HepG2 (cell line): ENCODE measurements at regions not wholly inside any gene's neighbourhood (a gene's known extent, or its start where the extent isn't known, plus 50 kb on each side); places are given as distances from the start of the nearest gene placed in this dataset.

Experiments
- ATAC-seq: fragments of 200-7000 bp; cut with Tn5 transposase; 3 replicates; pipeline ENCODE4 v1.9.1; 2020; ENCODE audit warnings: mild to moderate bottlenecking, moderate library complexity
- BruUV-seq: library from RNA; stranded (reverse); fragments of 400-500 nt; replicated peaks from 2 replicates; lab custom pipeline; 2021; lab: Mats Ljungman, UMichigan
- CTCF ChIA-PET: fragments of 300-600 bp; formaldehyde crosslinking; extraction: SDS; loops from one replicate; lab custom pipeline; 2021; ENCODE audit warnings: low total read pairs, inconsistent platforms, low intra/inter-chr PET ratio; lab: Yijun Ruan, JAX
- POLR2A ChIA-PET: fragments of 350-600 bp; sonication (Branson Sonifier 250); formaldehyde crosslinking; loops from one replicate; lab custom pipeline; 2020; ENCODE audit warnings: antibody characterized with exemption, inconsistent platforms; lab: Yijun Ruan, JAX
- DNase-seq: peaks from one replicate; pipeline ENCODE4 v3.0.0-alpha.2; 2015; ENCODE audit warnings: low spot score
- FAIRE-seq: peaks from 3 replicates; lab custom pipeline; 2011; peaks lifted over from hg19 to GRCh38; lab: Jason Lieb, UNC
- H2AFZ ChIP-seq: one replicate; pipeline ENCODE4 v1.6.1; 2011; ENCODE audit warnings: low read length, inconsistent platforms
- H3K27ac ChIP-seq: fragments of 300-600 bp; 3 replicates; pipeline ENCODE4 v1.8.0; 2011; ENCODE audit warnings: mixed run types, mild to moderate bottlenecking, mixed read lengths, low read length, inconsistent platforms; ENCODE audit not compliant: insufficient read depth; ENCODE audit errors: extremely low read length
- H3K27me3 ChIP-seq, 2 experiments: fragments of 200-600 bp in 1 of 2; 2 replicates in 1 of 2; 3 replicates in 1 of 2; pipeline versions ENCODE4 v1.6.0 to v1.8.0; 2011; ENCODE audit warnings: low read length in 2 of 2, mild to moderate bottlenecking in 2 of 2, moderate library complexity in 2 of 2, inconsistent platforms in 1 of 2; ENCODE audit not compliant: insufficient read depth in 2 of 2, control insufficient read depth in 1 of 2
- H3K36me3 ChIP-seq, 2 experiments: fragments of 200-600 bp in 1 of 2; replicated peaks in 1 of 2; 2 replicates in 1 of 2; 3 replicates in 1 of 2; pipeline versions ENCODE4 v1.5.1 to v1.8.0; 2011; ENCODE audit warnings: low read length in 2 of 2, inconsistent platforms in 1 of 2; ENCODE audit not compliant: insufficient read depth in 2 of 2, control insufficient read depth in 1 of 2
- H3K4me1 ChIP-seq: 2 replicates; pipeline ENCODE4 v1.5.1; 2012; ENCODE audit warnings: low read length, inconsistent platforms; ENCODE audit not compliant: insufficient read depth
- H3K4me2 ChIP-seq: 2 replicates; pipeline ENCODE4 v1.6.0; 2011; ENCODE audit warnings: low read depth, low read length, inconsistent platforms
- H3K4me3 ChIP-seq, 3 experiments: fragments of 200-600 bp in 1 of 3; sonication (generic), shearing (Covaris generic) in 1 of 3; replicated peaks in 1 of 3; 2 replicates each; pipeline ENCODE4 v1.5.1; 2011 to 2016; ENCODE audit warnings: low read length in 3 of 3, inconsistent platforms in 2 of 3, low read depth in 2 of 3, mild to moderate bottlenecking in 2 of 3, control low read depth in 1 of 3, mixed read lengths in 1 of 3; ENCODE audit not compliant: insufficient read depth in 1 of 3
- H3K79me2 ChIP-seq: one replicate; pipeline ENCODE4 v1.6.1; 2011; ENCODE audit warnings: low read length, inconsistent platforms; ENCODE audit not compliant: insufficient read depth
- H3K9ac ChIP-seq: 2 replicates; pipeline ENCODE4 v1.6.0; 2011; ENCODE audit warnings: mild to moderate bottlenecking, low read depth, low read length, inconsistent platforms; ENCODE audit not compliant: insufficient read depth
- H3K9me3 ChIP-seq: 2 replicates; pipeline ENCODE4 v1.5.1; 2012; ENCODE audit warnings: mild to moderate bottlenecking, low read length
- H4K20me1 ChIP-seq: 2 replicates; pipeline ENCODE4 v1.6.0; 2011; ENCODE audit warnings: inconsistent platforms, mild to moderate bottlenecking, low read length, moderate library complexity; ENCODE audit not compliant: insufficient read depth
- ATAD3A ChIP-seq: sonication (generic); formaldehyde crosslinking; IDR thresholded peaks from 2 replicates; pipeline ENCODE4 v1.4.0; 2020; ENCODE audit warnings: missing genetic modification reagents
- GLI4 ChIP-seq: sonication (generic); formaldehyde crosslinking; IDR thresholded peaks from 2 replicates; pipeline ENCODE4 v1.5.1; 2020; ENCODE audit warnings: missing genetic modification reagents, mild to moderate bottlenecking, moderate library complexity, borderline replicate concordance
- JUND ChIP-seq: sonication (generic); formaldehyde crosslinking; IDR thresholded peaks from 2 replicates; pipeline ENCODE4 v1.8.0; 2022; ENCODE audit warnings: mild to moderate bottlenecking, missing genetic modification reagents
- LCORL ChIP-seq, 2 experiments: fragments of 450-650 bp in 1 of 2; sonication (generic) in 1 of 2; formaldehyde crosslinking in 1 of 2; IDR thresholded peaks; 2 replicates each; pipeline versions ENCODE4 v1.5.0 to v1.6.1; 2017 to 2020; ENCODE audit warnings: antibody characterized with exemption in 1 of 2, missing genetic modification reagents in 1 of 2
- MAFF ChIP-seq: IDR thresholded peaks from 2 replicates; pipeline ENCODE4 v1.6.1; 2011; ENCODE audit warnings: low read depth, low read length, improper control_type of control experiment
- MED1 ChIP-seq: sonication (generic); formaldehyde crosslinking; IDR thresholded peaks from 2 replicates; pipeline ENCODE4 v1.4.0; 2020; ENCODE audit warnings: missing genetic modification reagents
- MTA3 ChIP-seq: sonication (generic); formaldehyde crosslinking; IDR thresholded peaks from 2 replicates; pipeline ENCODE4 v1.4.0; 2020; ENCODE audit warnings: missing genetic modification reagents
- NAIF1 ChIP-seq: sonication (generic); formaldehyde crosslinking; IDR thresholded peaks from 2 replicates; pipeline ENCODE4 v1.5.0; 2020; ENCODE audit warnings: mild to moderate bottlenecking, missing genetic modification reagents, borderline replicate concordance
- NCOA5 ChIP-seq: sonication (generic); formaldehyde crosslinking; IDR thresholded peaks from 2 replicates; pipeline ENCODE4 v1.4.0; 2020; ENCODE audit warnings: missing genetic modification reagents
- RNF2 ChIP-seq: fragments of 450-650 bp; conservative IDR thresholded peaks from 2 replicates; pipeline ENCODE4 v1.6.1; 2016; ENCODE audit warnings: low read depth
- YEATS4 ChIP-seq: sonication (generic); formaldehyde crosslinking; IDR thresholded peaks from 2 replicates; pipeline ENCODE4 v1.4.0; 2020; ENCODE audit warnings: missing genetic modification reagents, borderline replicate concordance
- ZKSCAN5 ChIP-seq: sonication (generic); formaldehyde crosslinking; IDR thresholded peaks from 2 replicates; pipeline ENCODE4 v1.5.1; 2020; ENCODE audit warnings: mild to moderate bottlenecking, missing genetic modification reagents
- ZNF225 ChIP-seq: sonication (generic); formaldehyde crosslinking; IDR thresholded peaks from 2 replicates; pipeline ENCODE4 v1.4.0; 2020; ENCODE audit warnings: mild to moderate bottlenecking, missing genetic modification reagents
- ZNF44 ChIP-seq: sonication (generic); formaldehyde crosslinking; IDR thresholded peaks from 2 replicates; pipeline ENCODE4 v1.5.1; 2020; ENCODE audit warnings: mild to moderate bottlenecking, missing genetic modification reagents
- ZNF619 ChIP-seq: sonication (generic); formaldehyde crosslinking; IDR thresholded peaks from 2 replicates; pipeline ENCODE4 v1.4.0; 2020; ENCODE audit warnings: mild to moderate bottlenecking, missing genetic modification reagents
- ZNF652 ChIP-seq: IDR thresholded peaks from 2 replicates; pipeline ENCODE4 v1.6.1; 2016; ENCODE audit warnings: low read depth, borderline replicate concordance
- ZNF775 ChIP-seq: sonication (generic); formaldehyde crosslinking; IDR thresholded peaks from 2 replicates; pipeline ENCODE4 v1.4.0; 2020; ENCODE audit warnings: missing genetic modification reagents, mild to moderate bottlenecking, moderate library complexity, borderline replicate concordance
- WGBS: methylation state at CpG from one replicate; pipeline ENCODE4 v1.1.6; 2017; ENCODE audit warnings: low lambda C conversion rate; 5-methylcytosine and 5-hydroxymethylcytosine counted together
- in situ Hi-C: cut with HindIII; loops from 2 replicates; pipeline ENCODE4 v1.10.0; 2017; ENCODE audit warnings: low pct_unique_long_range_greater_than_20kb; ENCODE audit not compliant: extremely low pct_ligation_motif_present
- intact Hi-C: fragments of 100-400 bp; cut with micrococcal nuclease; formaldehyde crosslinking; loops from one replicate; pipeline ENCODE4 v1.10.0; 2022; ENCODE audit not compliant: unreplicated experiment
- TF ChIP-seq, protein P1 (sequence below): sonication (generic); formaldehyde crosslinking; IDR thresholded peaks from 2 replicates; pipeline ENCODE4 v1.5.0; 2020; ENCODE audit warnings: missing genetic modification reagents
- TF ChIP-seq, protein P2 (sequence below): sonication (generic); formaldehyde crosslinking; IDR thresholded peaks from 2 replicates; pipeline ENCODE4 v1.9.0; 2021; ENCODE audit warnings: missing genetic modification reagents, mild to moderate bottlenecking, borderline replicate concordance

DNA sequence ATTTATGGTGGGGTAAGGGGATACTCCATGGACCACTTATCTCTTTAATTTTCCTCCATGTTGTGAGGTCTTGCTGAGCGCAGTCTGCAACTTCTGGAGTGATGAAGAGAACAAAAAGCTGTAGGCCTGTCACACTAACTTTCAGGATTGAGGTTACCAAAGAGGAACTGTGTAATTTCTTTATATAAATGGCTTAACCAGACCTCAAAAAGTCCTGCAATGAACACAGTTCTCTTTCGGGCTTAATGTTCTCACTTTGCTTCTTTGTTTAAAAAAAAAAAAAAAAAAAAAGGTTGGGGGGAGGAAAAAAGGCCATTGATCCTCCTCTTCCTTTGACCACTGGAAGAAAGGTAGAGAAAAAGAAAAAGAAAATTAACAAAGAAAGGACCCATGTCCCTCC lies 86.8 kb upstream of the SOX9 start:
- Histone ChIP-seq H3K27ac (no peak overlapping the region), H3K36me3 (no peaks in the 10 kb centered on the region), H3K4me2 (no peak overlapping the region), H3K4me1 (peaks cover 11% of the 10 kb centered on the region), H2AFZ (no peak overlapping the region), H3K4me3 (no peak overlapping the region), H4K20me1 (no peaks in the 10 kb centered on the region), H3K27me3 (peaks cover 0 to 16% of the 10 kb centered on the region in 2 experiments; a peak in 3 of 5 replicates), H3K9me3 (no peaks in the 10 kb centered on the region), H3K9ac (no peak overlapping the region), H3K79me2 (no peaks in the 10 kb centered on the region)
- ATAC-seq, result no peak
- intact Hi-C loops (no loop called here), in situ Hi-C loops (no loop called here)
- ChIA-PET CTCF (no interaction called here), POLR2A (no interaction called here)
- no peak for DNase-seq
- no TSS peak for BruUV-seq
- FAIRE-seq, result no peak
- 20% methylated on average over 2 of the region's 2 CpGs for WGBS
- TF ChIP-seq ZNF775, result no peak
- no peak for TF ChIP-seq ZNF619
- TF ChIP-seq, protein P1, sequence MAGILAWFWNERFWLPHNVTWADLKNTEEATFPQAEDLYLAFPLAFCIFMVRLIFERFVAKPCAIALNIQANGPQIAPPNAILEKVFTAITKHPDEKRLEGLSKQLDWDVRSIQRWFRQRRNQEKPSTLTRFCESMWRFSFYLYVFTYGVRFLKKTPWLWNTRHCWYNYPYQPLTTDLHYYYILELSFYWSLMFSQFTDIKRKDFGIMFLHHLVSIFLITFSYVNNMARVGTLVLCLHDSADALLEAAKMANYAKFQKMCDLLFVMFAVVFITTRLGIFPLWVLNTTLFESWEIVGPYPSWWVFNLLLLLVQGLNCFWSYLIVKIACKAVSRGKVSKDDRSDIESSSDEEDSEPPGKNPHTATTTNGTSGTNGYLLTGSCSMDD, result no peak
- no peak for TF ChIP-seq MAFF
- no peak for TF ChIP-seq NAIF1 (CRISPR knock-in tag)
- no peak for TF ChIP-seq MED1 (CRISPR knock-in tag)
- no peak for TF ChIP-seq ZNF652 (CRISPR knock-in tag)
- TF ChIP-seq, protein P2, sequence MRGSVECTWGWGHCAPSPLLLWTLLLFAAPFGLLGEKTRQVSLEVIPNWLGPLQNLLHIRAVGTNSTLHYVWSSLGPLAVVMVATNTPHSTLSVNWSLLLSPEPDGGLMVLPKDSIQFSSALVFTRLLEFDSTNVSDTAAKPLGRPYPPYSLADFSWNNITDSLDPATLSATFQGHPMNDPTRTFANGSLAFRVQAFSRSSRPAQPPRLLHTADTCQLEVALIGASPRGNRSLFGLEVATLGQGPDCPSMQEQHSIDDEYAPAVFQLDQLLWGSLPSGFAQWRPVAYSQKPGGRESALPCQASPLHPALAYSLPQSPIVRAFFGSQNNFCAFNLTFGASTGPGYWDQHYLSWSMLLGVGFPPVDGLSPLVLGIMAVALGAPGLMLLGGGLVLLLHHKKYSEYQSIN (CRISPR knock-in tag), result no peak
- TF ChIP-seq ATAD3A (CRISPR knock-in tag), result no peak
- no peak for TF ChIP-seq GLI4 (CRISPR knock-in tag)
- TF ChIP-seq ZNF225 (CRISPR knock-in tag), result no peak
- no peak for TF ChIP-seq YEATS4 (CRISPR knock-in tag)
- no peak for TF ChIP-seq MTA3 (CRISPR knock-in tag)
- no peak for TF ChIP-seq ZNF44
- no peak for TF ChIP-seq JUND
- no peak for TF ChIP-seq LCORL (IDR thresholded peaks at IDR 0.05)
- TF ChIP-seq LCORL (CRISPR knock-in tag; IDR thresholded peaks at IDR 0.05), result no peak
- TF ChIP-seq RNF2, result no peak
- TF ChIP-seq NCOA5 (CRISPR knock-in tag), result no peak
- no peak for TF ChIP-seq ZKSCAN5 (CRISPR knock-in tag)
